GM21529 (cell line): ENCODE measurements at regions not wholly inside any gene's neighbourhood (a gene's known extent, or its start where the extent isn't known, plus 50 kb on each side); places are given as distances from the start of the nearest gene placed in this dataset.
"Not testable (repeated sequence)": the region's sequence is repeated elsewhere in the genome, so short reads cannot be mapped to it uniquely, and the experiment has no call there.

Source experiments
- ATAC-seq: cut with Tn5 transposase; IDR thresholded peaks from one replicate; pipeline ENCODE4 v1.9.1; 2021; ENCODE audit not compliant: unreplicated experiment

DNA sequence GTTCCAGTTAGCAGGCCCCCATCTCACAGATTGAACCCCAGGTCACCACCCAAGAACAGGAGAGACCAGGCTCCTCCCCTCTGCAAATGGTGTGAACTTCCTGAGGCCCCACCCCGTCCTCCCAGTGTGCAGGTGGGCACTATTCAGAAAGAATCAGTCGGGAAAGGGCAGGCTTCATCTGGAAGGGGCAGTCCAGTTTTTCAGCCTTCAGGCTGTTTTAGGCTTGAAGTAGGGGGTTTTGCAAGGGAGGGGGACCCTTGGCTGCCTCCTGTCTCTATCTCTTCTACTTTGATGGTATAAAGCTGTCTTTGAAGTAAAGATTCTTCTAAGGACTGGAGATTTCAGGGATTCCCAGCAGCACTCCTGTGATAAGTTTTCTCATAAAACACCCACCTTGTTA lies 267.6 kb downstream of the RND3 start:
- ATAC-seq = no peak

DNA sequence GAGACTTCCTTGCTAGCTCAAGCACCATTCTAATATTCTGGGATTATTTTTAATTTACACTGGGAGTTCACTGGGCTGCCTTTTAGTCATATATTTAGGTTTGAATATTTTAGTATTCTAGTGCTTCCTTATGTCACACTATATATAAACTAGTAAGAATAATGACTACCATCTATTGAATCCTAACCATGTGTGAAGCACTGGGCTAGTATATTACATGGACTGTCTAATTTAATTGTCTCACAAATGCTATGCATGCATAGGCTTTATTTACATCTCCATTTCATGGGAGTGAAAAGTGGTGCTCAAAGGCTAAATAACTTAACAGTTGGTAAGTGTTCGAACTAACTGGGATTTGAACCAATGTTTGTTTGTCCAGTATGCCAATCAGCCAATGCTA lies 272.4 kb downstream of the RND3 start:
- ATAC-seq = no peak

DNA sequence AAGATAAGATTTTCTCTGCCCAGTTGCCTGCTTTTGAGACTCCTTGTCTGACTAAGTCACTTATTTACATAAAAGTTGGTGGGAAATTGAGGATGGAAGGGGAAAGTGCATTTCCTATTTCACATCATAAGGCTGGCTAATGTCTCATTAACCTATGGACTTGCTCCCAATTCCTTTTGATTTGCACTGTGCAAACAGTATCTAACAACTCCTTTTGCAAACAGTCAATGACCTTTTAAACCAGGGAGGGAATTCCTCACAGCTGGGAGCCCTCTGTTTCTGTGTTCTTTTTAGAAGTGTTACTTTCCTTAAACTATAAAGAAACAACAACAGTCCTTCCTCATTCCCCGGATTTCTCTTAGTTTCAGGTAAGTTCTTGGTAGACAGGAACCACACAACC lies 272.8 kb downstream of the RND3 start:
- ATAC-seq = no peak

DNA sequence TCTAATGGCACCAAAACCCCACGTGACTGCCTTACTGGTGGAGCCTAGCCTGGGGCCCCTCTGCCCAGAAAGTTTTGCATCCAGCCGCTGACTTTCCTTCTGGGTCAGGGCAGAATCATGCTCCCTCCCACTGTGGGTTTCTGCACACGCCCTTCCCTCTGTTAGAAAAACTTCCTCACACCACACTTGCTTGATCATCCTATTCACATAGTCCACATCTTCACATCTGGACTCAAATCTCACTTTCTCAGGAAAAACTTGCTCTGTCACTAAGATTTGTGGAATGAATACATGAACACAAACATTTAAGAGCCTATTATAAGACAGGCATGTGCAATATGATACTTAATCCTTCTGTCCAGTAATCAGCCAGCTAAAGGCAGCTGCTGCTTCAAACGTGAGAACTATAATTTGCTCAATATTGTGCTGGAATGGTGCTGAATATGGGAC lies 274.7 kb downstream of the RND3 start:
- ATAC-seq = no peak

DNA sequence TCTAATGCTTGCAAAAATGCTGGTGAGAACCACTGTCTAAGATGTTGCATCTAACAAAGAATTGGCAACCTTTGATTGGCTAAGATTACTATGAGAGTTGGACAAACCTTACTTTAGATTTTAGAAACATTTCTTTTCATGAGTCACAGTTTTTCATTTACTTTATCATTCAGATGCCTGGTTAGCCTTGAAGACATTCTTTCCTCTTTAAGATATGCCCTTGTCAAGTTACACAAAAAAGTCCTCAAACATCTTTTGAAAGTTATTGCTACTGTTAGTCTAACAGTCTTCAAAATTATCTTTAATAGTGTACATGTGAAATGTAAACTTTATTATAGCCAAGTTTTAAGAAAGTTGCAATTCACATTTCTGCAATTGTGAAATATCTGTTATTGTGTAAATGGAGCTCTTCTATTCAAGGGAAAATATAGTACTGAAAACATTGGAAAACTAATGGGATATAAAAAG lies 276.3 kb downstream of the RND3 start:
- ATAC-seq = no peak

DNA sequence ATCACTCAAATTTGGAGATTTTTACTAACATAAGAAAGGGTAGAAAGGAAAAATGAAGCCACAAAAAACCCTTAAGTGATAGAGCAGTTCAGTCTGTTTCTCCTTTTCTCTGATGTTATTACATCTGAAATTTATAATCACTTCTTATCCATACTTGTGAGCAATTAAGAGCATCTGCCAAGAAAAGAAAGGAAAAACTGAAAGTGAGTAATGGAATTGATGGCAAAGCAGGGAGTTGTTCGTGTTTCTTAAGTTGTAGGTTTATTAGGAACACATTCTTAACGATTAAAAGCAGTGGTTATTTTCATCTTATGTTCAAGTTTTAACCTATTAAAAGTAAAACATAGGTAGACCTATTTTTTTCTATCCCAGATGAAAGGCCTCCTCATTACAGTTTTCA lies 277.7 kb downstream of the RND3 start:
- ATAC-seq = no peak

DNA sequence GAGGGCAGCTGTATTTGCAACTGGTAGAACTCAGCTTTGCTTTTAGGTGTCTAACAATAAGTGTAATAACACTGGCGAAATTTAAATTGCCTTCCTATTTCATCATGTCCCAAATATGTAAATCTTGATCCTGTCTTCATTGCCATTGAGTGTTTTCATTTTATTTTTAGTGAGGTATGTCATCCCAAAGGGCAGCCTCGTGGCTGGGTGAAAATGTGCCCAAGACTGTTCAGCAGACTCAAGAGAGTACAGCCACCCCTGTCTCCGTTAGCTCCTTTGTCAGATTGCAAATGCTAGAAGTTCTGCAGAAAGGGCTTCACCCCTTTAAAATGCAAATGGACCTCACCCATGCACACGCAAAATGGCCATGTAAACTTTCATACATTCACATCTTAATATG lies 278.8 kb downstream of the RND3 start:
- ATAC-seq = no peak

DNA sequence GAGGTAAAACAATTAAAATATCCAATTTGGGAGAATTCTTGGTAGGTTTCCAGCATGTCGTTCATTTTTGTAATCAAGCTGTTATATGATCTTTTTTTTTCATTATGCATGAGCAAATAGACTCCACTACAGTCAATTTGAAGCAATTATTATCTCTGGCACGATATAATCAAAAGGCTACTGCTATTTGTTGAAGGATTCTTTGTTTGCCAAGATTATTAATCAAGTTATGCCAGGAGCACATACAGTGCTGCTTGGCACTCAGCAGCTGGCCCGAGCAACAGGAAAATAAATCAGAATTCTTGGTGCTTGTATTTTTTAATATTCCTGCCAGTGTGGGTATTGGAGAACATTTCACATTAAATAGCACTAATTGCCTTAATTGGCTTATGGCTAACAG lies 279.5 kb downstream of the RND3 start:
- ATAC-seq = no peak

DNA sequence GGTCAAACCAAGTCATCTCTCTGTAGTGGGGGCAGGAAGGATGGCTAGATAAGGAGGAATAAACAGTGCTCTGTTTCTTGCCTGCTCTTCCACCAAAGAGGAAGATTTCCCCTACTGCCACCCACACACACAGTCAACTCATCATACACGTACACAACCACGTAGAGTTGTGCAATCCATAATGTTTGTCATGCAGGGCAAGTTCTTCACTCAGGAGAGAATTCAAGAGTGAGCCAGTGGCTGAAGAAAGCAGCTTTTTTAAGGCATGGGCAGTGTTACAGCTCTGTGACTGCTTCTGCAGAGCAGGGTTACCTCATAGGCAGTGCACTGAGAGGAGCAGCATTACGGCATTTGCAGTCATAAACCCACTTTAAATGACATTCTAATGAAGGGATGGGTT lies 283.0 kb downstream of the RND3 start:
- ATAC-seq = no peak

DNA sequence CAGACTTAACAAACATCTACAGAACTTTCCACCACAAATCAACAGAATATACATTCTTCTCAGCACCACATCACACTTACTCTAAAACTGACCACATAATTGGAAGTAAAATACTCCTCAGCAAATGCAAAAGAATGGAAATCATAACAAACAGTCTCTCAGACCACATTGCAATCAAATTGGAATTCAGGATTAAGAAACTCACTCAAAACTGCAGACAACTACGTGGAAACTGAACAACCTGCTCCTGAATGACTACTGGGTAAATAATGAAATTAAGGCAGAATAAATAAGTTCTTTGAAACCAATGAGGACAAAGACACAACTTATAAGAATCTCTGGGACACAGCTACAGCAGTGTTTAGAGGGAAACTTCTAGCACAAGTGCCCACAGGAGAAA lies 292.7 kb downstream of the RND3 start:
- not testable (repeated sequence) for ATAC-seq

DNA sequence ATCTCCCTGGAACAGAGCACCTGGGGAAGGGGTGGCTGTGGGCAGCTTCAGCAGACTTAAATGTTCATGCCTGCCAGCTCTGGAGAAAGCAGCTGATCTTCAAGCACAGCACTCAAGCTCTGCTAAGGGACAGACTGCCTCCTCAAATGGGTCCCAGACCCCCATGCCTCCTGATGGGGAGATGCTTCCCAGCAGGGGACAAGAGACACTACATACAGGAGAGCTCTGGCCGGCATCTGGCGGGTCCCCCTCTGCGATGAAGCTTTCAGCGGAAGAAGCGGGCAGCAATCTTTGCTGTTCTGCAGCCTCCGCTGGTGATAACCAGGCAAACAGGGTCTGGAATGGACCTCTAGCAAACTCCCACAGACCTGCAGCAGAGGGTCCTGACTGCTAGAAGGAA lies 294.8 kb downstream of the RND3 start:
- ATAC-seq = no peak

DNA sequence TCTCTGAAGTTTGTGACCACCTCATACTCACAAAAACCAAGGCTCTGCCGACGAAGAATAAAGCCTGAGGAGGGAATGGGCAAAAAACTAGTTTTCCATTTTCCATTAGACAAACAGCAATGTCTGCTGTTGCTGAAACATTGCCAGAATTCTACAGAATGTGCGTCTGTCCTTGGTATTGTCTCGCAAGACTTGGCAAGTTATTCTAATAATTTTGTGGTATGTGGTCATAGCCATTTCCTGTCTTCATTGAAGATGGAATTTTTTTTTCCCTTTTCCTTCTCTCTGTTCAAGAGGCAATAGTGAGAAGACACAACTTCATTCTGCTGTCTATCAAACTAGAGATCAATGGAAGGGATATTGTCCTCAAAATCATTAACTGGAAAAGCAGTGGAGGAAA lies 296.1 kb downstream of the RND3 start:
- ATAC-seq = no peak

DNA sequence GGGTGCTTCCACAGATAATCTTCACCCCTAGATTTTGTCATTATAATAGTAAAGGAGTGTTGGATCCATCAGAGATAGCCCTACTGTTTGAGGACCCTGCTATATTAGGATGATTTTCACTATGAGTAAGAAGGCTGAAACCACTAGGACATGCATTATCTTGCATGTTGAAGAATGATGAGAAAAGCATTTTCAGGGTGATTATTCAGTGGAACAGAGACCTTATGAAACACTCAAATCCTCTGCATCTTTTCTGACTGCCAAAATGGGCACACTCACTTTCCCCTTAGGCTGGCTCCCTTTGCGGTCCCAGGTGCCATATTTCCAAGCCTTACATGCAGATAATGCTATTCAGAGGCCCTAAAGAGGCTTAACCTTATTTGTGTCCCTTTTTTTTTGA lies 296.9 kb downstream of the RND3 start:
- no peak for ATAC-seq

DNA sequence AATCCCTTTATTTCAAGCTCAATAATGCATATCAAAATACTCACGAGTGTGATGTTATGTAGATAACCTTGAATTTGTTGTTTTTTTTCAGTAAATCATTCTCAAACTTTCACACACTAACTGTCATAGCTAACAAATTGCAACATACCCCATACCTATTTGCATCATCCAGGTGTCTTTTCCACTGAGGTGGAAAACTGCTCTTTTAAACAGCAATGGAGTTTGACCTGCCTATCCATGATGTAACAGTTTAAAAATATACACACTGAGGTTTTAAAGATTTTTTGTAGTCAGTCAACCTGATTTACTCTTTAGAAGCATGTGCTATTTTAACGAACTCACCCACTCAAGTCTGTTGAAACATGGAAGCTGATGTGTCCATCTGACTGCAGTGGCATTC lies 298.7 kb downstream of the RND3 start:
- ATAC-seq = no peak

DNA sequence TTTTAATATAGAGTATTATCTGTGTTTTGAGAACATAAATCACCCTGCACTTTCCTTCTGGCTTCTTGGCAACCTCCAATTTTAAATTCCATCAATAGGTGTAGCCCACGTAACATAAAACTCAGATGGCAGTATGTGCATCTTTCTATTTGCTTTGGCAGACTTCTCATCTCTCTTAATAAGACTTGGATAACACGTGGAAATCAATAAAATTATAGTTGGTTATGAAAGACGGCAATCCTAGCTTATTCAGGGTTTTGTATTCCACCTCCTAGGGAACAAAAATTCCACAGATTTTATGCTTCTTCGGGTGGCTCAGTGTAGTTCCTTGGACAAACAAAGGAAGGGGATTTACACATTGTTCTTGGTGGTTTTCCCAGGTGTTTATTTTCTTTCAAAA lies 299.3 kb downstream of the RND3 start:
- ATAC-seq = no peak

DNA sequence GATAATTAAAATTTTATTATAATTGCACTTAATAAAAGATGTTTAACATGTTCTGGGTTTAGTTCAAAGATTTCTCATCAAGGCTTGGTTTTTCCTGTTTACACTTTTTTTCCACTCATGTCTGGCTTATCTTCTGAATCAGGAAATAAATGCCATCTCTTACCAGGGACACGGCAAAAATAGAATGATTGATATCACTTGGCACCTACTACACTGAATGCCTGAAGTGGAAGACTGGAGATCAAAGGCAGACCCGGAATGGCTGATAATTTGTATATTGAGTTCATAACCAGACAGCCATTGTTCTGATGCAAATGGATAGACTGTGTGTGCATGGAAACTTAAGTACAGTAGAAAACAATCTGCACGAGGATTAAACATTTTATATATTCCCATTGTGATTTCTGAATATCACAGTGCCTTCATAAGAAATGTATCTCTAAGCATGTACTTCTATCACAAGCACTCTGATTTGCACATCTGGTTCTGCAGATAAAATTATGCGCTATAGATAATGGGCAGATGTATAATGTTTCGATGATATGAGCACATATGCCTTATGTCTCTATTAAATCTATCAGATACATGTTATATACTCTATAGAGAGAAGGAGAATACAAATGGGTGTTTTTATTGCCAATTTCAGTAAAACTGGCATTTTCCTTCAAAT lies 304.8 kb downstream of the RND3 start:
- no peak for ATAC-seq

DNA sequence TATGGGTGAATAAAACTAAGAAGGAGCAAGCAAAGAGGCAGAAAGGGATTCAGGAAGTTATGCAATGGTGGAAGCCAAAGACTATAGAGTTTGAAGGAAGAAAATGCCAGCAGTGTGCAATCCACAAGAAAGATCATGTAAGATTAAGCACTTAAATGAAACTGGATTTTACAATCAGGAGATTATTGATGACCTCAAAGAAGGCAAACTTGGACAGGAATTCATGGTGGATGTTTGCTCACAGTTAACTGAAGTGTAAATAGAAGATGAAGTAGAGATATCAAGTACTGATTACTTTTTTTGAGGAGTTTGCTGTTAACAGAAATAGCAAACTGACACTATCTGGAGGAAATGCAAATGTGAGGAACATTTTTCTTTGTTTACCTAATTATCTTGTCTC lies 308.9 kb downstream of the RND3 start:
- ATAC-seq = no peak

DNA sequence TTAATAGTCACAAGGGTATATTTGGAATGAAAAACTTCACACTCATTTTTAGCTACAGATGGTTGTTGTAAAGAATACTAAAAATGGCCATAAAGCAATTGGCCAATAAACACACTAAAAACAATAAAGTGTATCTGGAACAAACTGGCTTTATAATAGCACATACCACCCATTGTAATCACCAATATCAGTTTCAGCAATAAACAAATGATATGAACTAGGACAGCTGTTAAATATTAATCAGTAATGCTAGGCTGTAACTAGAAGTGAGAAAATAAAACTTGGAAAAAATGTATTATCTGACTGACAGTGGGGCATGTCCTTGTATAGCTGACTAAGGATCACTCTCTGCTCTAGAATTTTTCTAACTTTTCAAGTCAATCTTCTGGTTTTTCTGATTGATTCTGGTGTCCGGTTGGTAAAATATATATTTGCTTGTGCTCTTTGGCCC lies 312.5 kb downstream of the RND3 start:
- no peak for ATAC-seq

DNA sequence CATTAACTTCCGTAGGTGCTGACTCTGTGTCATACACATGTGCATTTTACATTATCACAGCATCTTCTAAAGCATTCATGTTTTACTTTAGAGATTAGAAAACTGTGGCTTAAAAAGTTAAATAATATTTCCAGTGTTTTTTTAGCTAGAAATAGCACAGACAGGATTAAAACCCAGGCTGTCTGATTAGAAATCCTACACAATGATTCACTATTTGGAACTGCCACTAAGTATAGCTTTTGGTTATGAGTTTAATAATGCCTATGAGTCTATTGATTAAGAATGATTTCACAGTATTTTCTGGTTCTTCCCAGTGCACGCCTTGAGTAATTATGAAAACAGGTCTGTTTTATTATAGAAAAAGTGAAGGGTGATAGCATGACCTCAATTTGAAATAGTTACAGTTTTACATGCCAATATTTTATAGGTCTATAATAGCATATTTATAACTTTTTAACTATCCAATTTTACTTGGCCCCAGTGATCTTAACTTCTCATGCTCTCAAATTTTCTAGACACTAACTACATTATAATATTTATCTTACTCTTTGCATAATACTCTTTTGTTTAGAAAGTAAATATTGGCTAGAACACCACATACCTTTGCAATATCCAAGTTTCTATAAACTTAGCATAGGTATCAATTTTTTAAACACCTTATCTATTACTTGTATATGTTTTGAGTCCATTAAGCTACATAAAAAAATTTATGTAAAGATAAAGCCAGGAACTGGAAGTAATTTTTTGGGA lies 313.2 kb downstream of the RND3 start:
- no peak for ATAC-seq

DNA sequence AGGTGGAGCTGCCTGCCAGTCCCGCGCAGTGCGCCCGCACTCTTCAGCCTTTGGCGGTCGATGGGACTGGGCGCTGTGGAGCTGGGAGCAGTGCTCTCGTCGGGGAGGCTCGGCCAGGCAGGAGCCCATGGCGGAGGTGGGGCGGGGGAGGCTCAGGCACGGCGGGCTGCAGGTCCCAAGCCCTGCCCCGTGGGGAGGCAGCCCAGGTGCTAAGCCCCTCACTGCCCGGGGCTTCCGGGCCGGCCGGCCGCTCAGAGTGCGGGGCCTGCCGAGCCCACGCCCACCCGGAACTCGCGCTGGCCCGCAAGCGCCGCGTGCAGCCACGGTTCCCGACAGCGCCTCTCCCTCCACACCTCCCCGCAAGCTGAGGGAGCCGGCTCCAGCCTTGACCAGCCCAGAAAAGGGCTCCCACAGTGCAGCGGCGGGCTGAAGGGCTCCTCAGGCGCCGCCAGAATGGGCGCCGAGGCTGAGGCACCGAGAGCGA lies 316.4 kb downstream of the RND3 start:
- no peak for ATAC-seq

DNA sequence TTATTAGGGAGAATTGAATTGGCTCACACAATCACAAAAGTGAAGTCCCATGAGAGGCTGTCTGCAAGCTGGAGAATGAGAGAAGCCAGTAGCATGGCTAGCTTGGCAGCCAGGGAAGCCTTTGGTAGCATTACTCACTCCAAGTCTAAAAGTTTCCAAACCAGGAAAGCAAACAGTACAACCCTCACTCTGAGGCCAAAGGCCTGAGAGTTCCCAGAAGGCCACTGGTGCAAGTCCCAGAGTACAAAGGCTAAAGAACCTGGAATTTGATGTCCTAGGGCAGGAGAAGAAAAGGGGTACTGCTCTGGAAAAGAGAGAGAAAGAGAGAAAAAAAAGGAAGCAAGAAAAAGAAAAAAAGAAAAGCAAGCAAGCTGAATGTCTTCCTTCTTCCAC lies 318.2 kb downstream of the RND3 start:
- ATAC-seq = no peak

DNA sequence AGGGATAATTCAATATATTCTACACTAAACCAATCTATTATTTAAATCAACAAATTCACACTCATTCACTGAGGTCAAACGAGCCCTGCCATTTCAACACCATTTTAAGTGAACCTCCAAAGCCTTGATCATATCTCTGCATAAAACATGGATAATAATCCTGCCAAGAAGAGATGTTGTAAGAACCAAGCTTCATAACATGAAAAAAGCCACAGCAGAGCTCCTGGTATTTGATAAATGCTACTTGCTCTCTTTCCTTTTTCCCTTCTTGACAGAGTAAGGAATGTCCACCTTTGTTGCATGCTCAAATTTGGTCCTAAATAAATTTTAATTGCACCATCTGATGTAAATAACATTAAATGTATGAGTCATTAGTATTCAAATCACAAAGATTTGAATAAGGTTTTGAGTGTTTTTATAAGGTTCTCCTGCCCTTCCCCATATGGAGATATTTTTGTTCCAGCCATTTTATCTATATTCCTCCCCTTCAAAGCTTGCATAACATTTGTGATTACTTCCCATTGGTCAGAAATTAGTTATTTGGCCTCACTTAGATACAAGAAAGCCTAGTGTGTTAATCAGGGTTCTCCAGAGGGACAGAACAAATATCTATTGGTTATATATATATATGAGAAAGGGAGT lies 318.8 kb downstream of the RND3 start:
- ATAC-seq = no peak
